ENCODE measurements at regions not wholly inside any gene's neighbourhood (a gene's known extent, or its start where the extent isn't known, plus 50 kb on each side); places are given as distances from the start of the nearest gene placed in this dataset.

- no peak for DNase-seq (ENCODE audit: extremely low read depth, insufficient read length)
- H3K4me3 ChIP-seq (replicated peaks; ENCODE audit: low read depth, low read length) = no peak overlapping the region
- no peaks in the 10 kb centered on the region for H3K36me3 ChIP-seq (ENCODE audit: control insufficient read depth, insufficient read depth, low read length)
- no peaks in the 10 kb centered on the region for H3K27me3 ChIP-seq (replicated peaks; ENCODE audit: control insufficient read depth, insufficient read depth, low read length)
- no peak for TF ChIP-seq CTCF (IDR thresholded peaks at IDR 0.05; ENCODE audit: insufficient read depth, low read length, poor library complexity, severe bottlenecking)
These were observed 90.5 kb upstream of the TRIM2 start for GRCh38 chr4:153113838-153114105.

GRCh38 chr4:153114771-153115321 is 89.4 kb upstream of the TRIM2 start:
- no peak for TF ChIP-seq CTCF (IDR thresholded peaks at IDR 0.05; ENCODE audit: insufficient read depth, low read length, poor library complexity, severe bottlenecking)
- no peaks in the 10 kb centered on the region for H3K27me3 ChIP-seq (replicated peaks; ENCODE audit: control insufficient read depth, insufficient read depth, low read length)
- no peak for DNase-seq (ENCODE audit: extremely low read depth, insufficient read length)
- H3K4me3 ChIP-seq (replicated peaks; ENCODE audit: low read depth, low read length) = no peak overlapping the region
- no peaks in the 10 kb centered on the region for H3K36me3 ChIP-seq (ENCODE audit: control insufficient read depth, insufficient read depth, low read length)

- Histone ChIP-seq H3K36me3 (ENCODE audit: control insufficient read depth, insufficient read depth, low read length) (no peaks in the 10 kb centered on the region), H3K27me3 (replicated peaks; ENCODE audit: control insufficient read depth, insufficient read depth, low read length) (no peaks in the 10 kb centered on the region), H3K4me3 (replicated peaks; ENCODE audit: low read depth, low read length) (0 out of 2 replicates have a peak overlapping the region, but pooled peaks have one; percentile 12)
- DNase-seq (ENCODE audit: extremely low read depth, insufficient read length) = peak; percentile 40
- no peak for TF ChIP-seq CTCF (IDR thresholded peaks at IDR 0.05; ENCODE audit: insufficient read depth, low read length, poor library complexity, severe bottlenecking)
These were observed 88.6 kb upstream of the TRIM2 start for GRCh38 chr4:153115322-153116290.

- Histone ChIP-seq H3K4me3 (replicated peaks; ENCODE audit: low read depth, low read length) (no peak overlapping the region), H3K27me3 (replicated peaks; ENCODE audit: control insufficient read depth, insufficient read depth, low read length) (no peaks in the 10 kb centered on the region), H3K36me3 (ENCODE audit: control insufficient read depth, insufficient read depth, low read length) (no peaks in the 10 kb centered on the region)
- DNase-seq (ENCODE audit: extremely low read depth, insufficient read length) = no peak
- no peak for TF ChIP-seq CTCF (IDR thresholded peaks at IDR 0.05; ENCODE audit: insufficient read depth, low read length, poor library complexity, severe bottlenecking)
These were observed 88.0 kb upstream of the TRIM2 start for GRCh38 chr4:153116291-153116680.

- no peak for DNase-seq (ENCODE audit: extremely low read depth, insufficient read length)
- H3K27me3 ChIP-seq (replicated peaks; ENCODE audit: control insufficient read depth, insufficient read depth, low read length) = no peaks in the 10 kb centered on the region
- no peaks in the 10 kb centered on the region for H3K36me3 ChIP-seq (ENCODE audit: control insufficient read depth, insufficient read depth, low read length)
- TF ChIP-seq CTCF (IDR thresholded peaks at IDR 0.05; ENCODE audit: insufficient read depth, low read length, poor library complexity, severe bottlenecking) = no peak
- H3K4me3 ChIP-seq (replicated peaks; ENCODE audit: low read depth, low read length) = no peak overlapping the region
These were observed 87.4 kb upstream of the TRIM2 start for GRCh38 chr4:153116801-153117200.

Data from GM06990 (cell line).